HL-60 (cell line): ENCODE measurements at regions not wholly inside any gene's neighbourhood (a gene's known extent, or its start where the extent isn't known, plus 50 kb on each side); places are given as distances from the start of the nearest gene placed in this dataset.

Experiments used
- DNase-seq, 2 experiments: peaks; one replicate each; pipeline ENCODE4 v3.0.0-alpha.2; 2010 to 2020; ENCODE audit warnings: low read depth in 1 of 2, low spot score in 1 of 2
- H3K27ac ChIP-seq: fragments of 250-450 bp; sonication (Bioruptor Pico); replicated peaks from 2 replicates; pipeline ENCODE4 v1.5.1; 2020; ENCODE audit warnings: mild to moderate bottlenecking, moderate library complexity
- H3K27me3 ChIP-seq: fragments of 250-450 bp; sonication (Bioruptor Pico); 2 replicates; pipeline ENCODE4 v1.5.1; 2021; ENCODE audit warnings: mild to moderate bottlenecking, moderate library complexity; ENCODE audit not compliant: insufficient read depth, poor library complexity, severe bottlenecking
- H3K4me3 ChIP-seq: replicated peaks from 2 replicates; pipeline ENCODE4 v1.5.1; 2011; ENCODE audit warnings: mild to moderate bottlenecking, control low read depth, low read length; ENCODE audit not compliant: insufficient read depth
- CTCF ChIP-seq: IDR thresholded peaks from one replicate; pipeline ENCODE4 v1.5.1; 2011; ENCODE audit warnings: low read length, control low read depth, inconsistent platforms; ENCODE audit not compliant: insufficient read depth
- GABPA ChIP-seq: IDR thresholded peaks from 2 replicates; pipeline ENCODE4 v1.6.1; 2012; ENCODE audit warnings: low read depth
- POLR2AphosphoS5 ChIP-seq: IDR thresholded peaks from 2 replicates; pipeline ENCODE4 v1.6.1; 2012; ENCODE audit warnings: low read depth
- REST ChIP-seq: IDR thresholded peaks from 2 replicates; pipeline ENCODE4 v1.6.1; 2012; ENCODE audit warnings: low read depth; ENCODE audit not compliant: insufficient replicate concordance
- SPI1 ChIP-seq: IDR thresholded peaks from 2 replicates; pipeline ENCODE4 v1.6.1; 2012; ENCODE audit warnings: low read depth, mild to moderate bottlenecking, borderline replicate concordance

- DNase-seq: no peak
- no peak overlapping the region for H3K4me3 ChIP-seq
- H3K27ac ChIP-seq: no peak overlapping the region
- no peak for TF ChIP-seq GABPA
- TF ChIP-seq CTCF: no peak
- no peak for TF ChIP-seq POLR2AphosphoS5
- no peak for TF ChIP-seq SPI1
- no peak for TF ChIP-seq REST
- H3K27me3 ChIP-seq: no peaks in the 10 kb centered on the region
These were observed 377.6 kb upstream of the TRIB2 start for GRCh38 chr2:12338946-12339697.

- Histone ChIP-seq H3K27ac (no peak overlapping the region), H3K4me3 (no peak overlapping the region), H3K27me3 (no peaks in the 10 kb centered on the region)
- no peak for DNase-seq
- TF ChIP-seq GABPA (no peak), REST (no peak), POLR2AphosphoS5 (no peak), SPI1 (no peak), CTCF (no peak)
These were observed 376.6 kb upstream of the TRIB2 start for GRCh38 chr2:12340164-12340563.

- no peak for TF ChIP-seq REST
- no peak for TF ChIP-seq CTCF
- TF ChIP-seq GABPA: no peak
- no peak for TF ChIP-seq POLR2AphosphoS5
- no peak for TF ChIP-seq SPI1
- Histone ChIP-seq H3K27ac (no peak overlapping the region), H3K27me3 (no peaks in the 10 kb centered on the region), H3K4me3 (no peak overlapping the region)
- no peak for DNase-seq
These were observed 375.5 kb upstream of the TRIB2 start for GRCh38 chr2:12341215-12341614.
